ENCODE measurements at regions not wholly inside any gene's neighbourhood (a gene's known extent, or its start where the extent isn't known, plus 50 kb on each side); places are given as distances from the start of the nearest gene placed in this dataset.

DNA sequence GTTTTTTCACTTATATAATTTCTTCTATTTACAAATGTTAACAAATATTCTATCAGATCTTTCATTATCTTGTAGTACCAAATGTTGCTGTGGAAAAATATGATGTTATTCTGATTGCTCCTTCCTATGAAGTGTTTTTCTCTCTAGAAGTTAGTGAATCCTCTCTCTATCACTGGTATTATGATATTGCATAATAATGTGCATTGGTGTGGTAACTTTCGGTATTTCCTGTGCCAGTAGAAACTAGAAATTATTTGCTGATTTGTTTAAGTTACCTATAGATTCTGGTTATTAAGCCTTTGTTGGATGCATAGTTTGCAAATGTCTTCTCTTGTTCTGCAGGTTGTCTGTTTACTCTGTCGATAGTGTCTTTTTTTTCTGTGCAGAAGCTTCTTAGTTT lies 342.5 kb downstream of the CENPW start:
- no peaks in the 10 kb centered on the region for H3K27me3 Mint-ChIP-seq (ENCODE audit: low read depth)
- DNase-seq (ENCODE audit: low spot score in 2 of 2, unreplicated experiment in 2 of 2): no peak
- TF ChIP-seq, protein P1, sequence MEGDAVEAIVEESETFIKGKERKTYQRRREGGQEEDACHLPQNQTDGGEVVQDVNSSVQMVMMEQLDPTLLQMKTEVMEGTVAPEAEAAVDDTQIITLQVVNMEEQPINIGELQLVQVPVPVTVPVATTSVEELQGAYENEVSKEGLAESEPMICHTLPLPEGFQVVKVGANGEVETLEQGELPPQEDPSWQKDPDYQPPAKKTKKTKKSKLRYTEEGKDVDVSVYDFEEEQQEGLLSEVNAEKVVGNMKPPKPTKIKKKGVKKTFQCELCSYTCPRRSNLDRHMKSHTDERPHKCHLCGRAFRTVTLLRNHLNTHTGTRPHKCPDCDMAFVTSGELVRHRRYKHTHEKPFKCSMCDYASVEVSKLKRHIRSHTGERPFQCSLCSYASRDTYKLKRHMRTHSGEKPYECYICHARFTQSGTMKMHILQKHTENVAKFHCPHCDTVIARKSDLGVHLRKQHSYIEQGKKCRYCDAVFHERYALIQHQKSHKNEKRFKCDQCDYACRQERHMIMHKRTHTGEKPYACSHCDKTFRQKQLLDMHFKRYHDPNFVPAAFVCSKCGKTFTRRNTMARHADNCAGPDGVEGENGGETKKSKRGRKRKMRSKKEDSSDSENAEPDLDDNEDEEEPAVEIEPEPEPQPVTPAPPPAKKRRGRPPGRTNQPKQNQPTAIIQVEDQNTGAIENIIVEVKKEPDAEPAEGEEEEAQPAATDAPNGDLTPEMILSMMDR (IDR thresholded peaks at IDR 0.05; ENCODE audit: unreplicated experiment): no peak
- no peak overlapping the region for H3K4me3 Mint-ChIP-seq
- no peaks in the 10 kb centered on the region for H3K4me1 Mint-ChIP-seq
- H3K36me3 Mint-ChIP-seq: peaks cover 4% of the 10 kb centered on the region
- H3K9me3 Mint-ChIP-seq: peaks cover 19% of the 10 kb centered on the region
- no peak overlapping the region for H3K27ac Mint-ChIP-seq

GRCh38 chr6:126685182-126685581 lies 345.3 kb downstream of the CENPW start:
- Mint-ChIP-seq H3K9me3 (peaks cover 38% of the 10 kb centered on the region), H3K27ac (no peak overlapping the region), H3K27me3 (ENCODE audit: low read depth) (no peaks in the 10 kb centered on the region), H3K4me3 (no peak overlapping the region), H3K36me3 (peaks cover 17% of the 10 kb centered on the region), H3K4me1 (no peaks in the 10 kb centered on the region)
- TF ChIP-seq, protein P1 (IDR thresholded peaks at IDR 0.05; ENCODE audit: unreplicated experiment): no peak
- DNase-seq (ENCODE audit: low spot score in 2 of 2, unreplicated experiment in 2 of 2): no peak

DNA sequence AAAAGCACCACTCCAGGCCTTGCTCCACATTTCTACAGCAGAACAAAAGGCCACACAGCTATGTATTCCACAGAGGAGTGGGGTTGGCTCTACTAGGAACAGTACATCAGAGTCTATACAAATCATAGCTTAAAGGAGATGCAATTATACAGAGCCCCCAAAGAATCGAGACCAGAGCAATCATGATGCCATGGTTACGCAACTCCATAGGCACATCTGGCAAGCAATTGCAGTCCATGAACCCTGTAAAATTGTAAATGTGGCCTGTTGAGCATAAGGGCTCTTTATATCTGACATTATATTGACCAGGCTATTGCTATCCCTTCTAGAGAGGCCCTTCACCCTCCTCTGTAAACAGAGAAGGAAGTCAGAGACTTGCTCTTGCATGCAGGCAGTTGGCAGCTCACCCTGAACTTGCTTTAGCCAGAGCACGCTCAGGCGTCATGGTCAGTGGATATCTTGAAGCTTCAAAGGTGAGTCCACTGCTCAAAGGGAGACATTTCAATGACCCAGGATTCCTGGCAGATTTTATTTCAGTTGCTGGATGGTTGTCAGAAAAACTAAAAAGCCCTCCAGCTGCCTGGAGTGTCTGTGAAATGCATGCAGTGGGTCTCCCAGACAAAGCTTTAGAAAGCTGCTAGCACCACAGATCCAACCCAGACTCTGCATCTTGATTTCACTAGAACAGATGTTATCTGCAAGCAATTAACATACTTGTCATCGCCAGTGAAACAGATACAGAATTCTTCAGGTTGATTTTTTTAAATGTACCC lies 357.2 kb downstream of the CENPW start:
- Mint-ChIP-seq H3K4me3 (no peak overlapping the region), H3K4me1 (peaks cover 4% of the 10 kb centered on the region), H3K27ac (peak overlapping the region; percentile 72), H3K9me3 (peaks cover 21% of the 10 kb centered on the region), H3K27me3 (ENCODE audit: low read depth) (no peaks in the 10 kb centered on the region), H3K36me3 (peaks cover under 1% of the 10 kb centered on the region)
- no peak for DNase-seq (ENCODE audit: low spot score in 2 of 2, unreplicated experiment in 2 of 2)
- TF ChIP-seq, protein P1 (IDR thresholded peaks at IDR 0.05; ENCODE audit: unreplicated experiment): no peak

GRCh38 chr6:126698732-126699240 lies 358.9 kb downstream of the CENPW start:
- DNase-seq (ENCODE audit: low spot score in 2 of 2, unreplicated experiment in 2 of 2): no peak
- no peak overlapping the region for H3K27ac Mint-ChIP-seq
- TF ChIP-seq, protein P1 (IDR thresholded peaks at IDR 0.05; ENCODE audit: unreplicated experiment): no peak
- peaks cover 4% of the 10 kb centered on the region for H3K4me1 Mint-ChIP-seq
- peaks cover 13% of the 10 kb centered on the region for H3K9me3 Mint-ChIP-seq
- no peaks in the 10 kb centered on the region for H3K27me3 Mint-ChIP-seq (ENCODE audit: low read depth)
- no peak overlapping the region for H3K4me3 Mint-ChIP-seq
- no peaks in the 10 kb centered on the region for H3K36me3 Mint-ChIP-seq

GRCh38 chr6:126701676-126702560 lies 362.0 kb downstream of the CENPW start:
- no peak overlapping the region for H3K4me3 Mint-ChIP-seq
- DNase-seq (ENCODE audit: low spot score in 2 of 2, unreplicated experiment in 2 of 2): no peak
- no peaks in the 10 kb centered on the region for H3K36me3 Mint-ChIP-seq
- H3K4me1 Mint-ChIP-seq: peaks cover 4% of the 10 kb centered on the region
- no peaks in the 10 kb centered on the region for H3K27me3 Mint-ChIP-seq (ENCODE audit: low read depth)
- no peak overlapping the region for H3K27ac Mint-ChIP-seq
- no peaks in the 10 kb centered on the region for H3K9me3 Mint-ChIP-seq
- TF ChIP-seq, protein P1 (IDR thresholded peaks at IDR 0.05; ENCODE audit: unreplicated experiment): no peak

Measured in mesothelial cell of epicardium (in vitro differentiated cells).